AG09319 (cell line): ENCODE measurements at regions not wholly inside any gene's neighbourhood (a gene's known extent, or its start where the extent isn't known, plus 50 kb on each side); places are given as distances from the start of the nearest gene placed in this dataset.
"Not testable (repeated sequence)": the region's sequence is repeated elsewhere in the genome, so short reads cannot be mapped to it uniquely, and the experiment has no call there.

ENCODE experiments used
- DNase-seq: peaks from one replicate; pipeline ENCODE4 v3.0.0-alpha.2; 2010; ENCODE audit warnings: low read depth; ENCODE audit errors: extremely low read depth
- CTCF ChIP-seq: IDR thresholded peaks from 2 replicates; pipeline ENCODE4 v1.5.1; 2011; ENCODE audit warnings: low read depth, mild to moderate bottlenecking, inconsistent platforms, low read length, moderate library complexity

GRCh38 chr18:51503351-51503750 lies 305.9 kb upstream of the MEX3C start:
- DNase-seq = no peak
- no peak for TF ChIP-seq CTCF

- DNase-seq = no peak
- no peak for TF ChIP-seq CTCF
Measured at GRCh38 chr18:51506811-51507210, 309.3 kb upstream of the MEX3C start.

GRCh38 chr18:51508410-51508809 lies 310.9 kb upstream of the MEX3C start:
- DNase-seq = not testable (repeated sequence)

GRCh38 chr18:51510020-51510419 lies 312.5 kb upstream of the MEX3C start:
- no peak for DNase-seq
- TF ChIP-seq CTCF = no peak

GRCh38 chr18:51513517-51513916 lies 316.0 kb upstream of the MEX3C start:
- TF ChIP-seq CTCF = no peak
- DNase-seq = no peak

GRCh38 chr18:51514128-51514527 lies 316.6 kb upstream of the MEX3C start:
- no peak for DNase-seq
- TF ChIP-seq CTCF = no peak

- DNase-seq = no peak
- no peak for TF ChIP-seq CTCF
Measured at GRCh38 chr18:51516478-51517038, 319.1 kb upstream of the MEX3C start.

GRCh38 chr18:51519571-51519970 lies 322.1 kb upstream of the MEX3C start:
- TF ChIP-seq CTCF = no peak
- DNase-seq = no peak
